ENCODE measurements at regions not wholly inside any gene's neighbourhood (a gene's known extent, or its start where the extent isn't known, plus 50 kb on each side); places are given as distances from the start of the nearest gene placed in this dataset.
"Not testable (repeated sequence)": the region's sequence is repeated elsewhere in the genome, so short reads cannot be mapped to it uniquely, and the experiment has no call there.

DNA sequence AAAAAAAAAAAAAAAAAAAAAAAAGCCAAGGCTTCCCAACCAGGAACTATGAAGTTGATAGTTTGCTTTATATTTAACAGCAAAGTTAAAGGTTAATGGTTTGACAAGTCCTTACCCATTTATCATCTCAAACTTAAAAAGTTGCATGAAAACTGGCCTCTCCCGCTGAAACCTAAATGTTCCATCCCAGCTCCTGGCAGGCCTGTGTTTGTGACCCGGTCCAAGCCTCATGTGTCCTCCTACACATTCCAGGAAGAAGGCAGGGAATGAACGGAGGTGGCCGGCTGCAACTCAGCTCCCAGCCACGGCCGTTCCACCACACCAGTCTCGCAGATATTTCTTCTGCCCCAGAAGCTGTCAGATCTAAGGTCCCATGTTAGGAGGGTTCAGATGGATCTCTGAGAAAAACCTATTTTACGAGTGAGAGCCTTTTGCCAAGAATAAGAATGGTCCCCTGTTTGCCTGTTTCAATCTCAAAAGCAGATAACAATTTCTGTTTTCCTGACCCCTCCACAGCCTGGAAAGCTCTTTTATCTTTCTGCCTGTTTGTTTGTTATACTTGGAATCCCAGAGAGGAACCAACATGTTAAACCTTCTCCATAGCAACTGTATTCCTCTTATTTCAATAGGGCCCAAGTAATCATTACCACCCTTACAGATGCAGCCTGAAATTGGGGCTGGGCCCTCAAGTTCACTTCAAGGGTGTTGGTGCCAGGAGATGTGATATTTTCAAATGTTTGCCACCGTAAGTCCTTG lies 56.5 kb downstream of the KCTD12 start:
- H3K27ac ChIP-seq (ENCODE audit: low read depth, low read length), result peak overlapping the region; percentile 26
- WGBS, 3 donors, result 35 to 54% (median 45%) methylated on average over 9 of the region's 9 CpGs

DNA sequence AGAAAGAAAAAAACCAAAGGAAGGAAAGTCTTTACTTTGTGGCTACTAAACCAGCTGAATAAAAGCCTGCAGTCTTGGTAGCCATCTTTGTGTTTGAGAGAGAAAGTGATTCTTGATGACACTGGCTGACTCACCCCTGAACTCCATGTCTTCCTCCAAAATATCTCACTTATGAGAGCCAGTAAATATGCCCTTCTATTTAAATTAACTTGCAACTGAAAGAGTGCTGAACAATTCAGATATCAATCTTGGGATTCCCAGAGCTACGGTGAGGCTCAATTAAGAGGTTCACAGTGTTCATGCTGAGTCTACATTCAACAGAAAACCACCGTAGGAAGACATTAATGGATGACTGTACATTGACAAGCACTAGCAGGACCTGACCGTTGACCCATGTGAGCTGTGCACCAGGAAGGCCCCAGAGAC lies 57.9 kb downstream of the KCTD12 start:
- no peak overlapping the region for H3K27ac ChIP-seq (ENCODE audit: low read depth, low read length)

DNA sequence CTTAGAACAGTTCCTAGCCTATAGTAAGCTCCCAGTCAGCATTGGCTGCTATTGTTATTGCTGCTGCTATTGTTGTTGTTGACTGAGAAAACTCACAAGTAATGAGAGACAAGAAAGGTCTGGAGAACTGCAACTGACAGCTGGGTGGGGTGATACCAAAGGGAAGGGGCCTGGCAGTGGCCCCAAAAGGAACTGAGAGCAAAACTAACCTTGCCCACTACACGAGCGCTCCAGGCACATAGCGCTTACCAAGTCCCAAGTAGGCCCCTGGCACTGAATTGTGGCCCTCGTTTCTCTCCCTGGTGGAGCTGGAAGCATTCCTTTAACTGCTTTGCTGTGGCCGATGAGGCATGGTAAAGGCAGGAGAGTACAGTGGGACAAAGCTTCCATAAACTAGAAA lies 59.7 kb downstream of the KCTD12 start:
- 83 to 86% (median 85%) methylated on average over 5 of the region's 5 CpGs for WGBS, 3 donors
- no peak overlapping the region for H3K27ac ChIP-seq (ENCODE audit: low read depth, low read length)

More for the DNA sequence above, 57.9 kb downstream of the KCTD12 start:
- 57 to 65% (median 57%) methylated on average over 3 of the region's 3 CpGs for WGBS, 3 donors

DNA sequence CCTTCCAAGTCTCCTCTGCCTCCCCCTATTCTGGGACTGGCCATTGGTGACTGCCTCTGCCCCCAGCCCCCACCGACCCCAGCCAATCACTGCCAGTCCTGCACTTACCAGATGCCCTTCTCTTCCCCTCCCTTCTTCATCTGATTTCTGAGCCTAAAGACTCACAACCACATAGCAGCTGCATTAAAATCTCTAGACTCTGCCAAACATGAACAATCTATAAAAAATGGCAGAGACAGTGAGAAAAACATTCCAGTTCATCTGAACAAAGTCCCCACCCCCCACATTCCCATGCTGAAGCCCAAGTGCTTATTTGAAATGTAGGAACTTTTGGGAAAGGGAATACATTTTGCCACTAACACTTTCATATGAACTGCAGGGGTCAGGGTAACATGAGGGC lies 60.8 kb downstream of the KCTD12 start:
- H3K27ac ChIP-seq (ENCODE audit: low read depth, low read length), result no peak overlapping the region
- WGBS, 3 donors, result 29 to 38% (median 31%) methylated on average over 1 of the region's 1 CpG

DNA sequence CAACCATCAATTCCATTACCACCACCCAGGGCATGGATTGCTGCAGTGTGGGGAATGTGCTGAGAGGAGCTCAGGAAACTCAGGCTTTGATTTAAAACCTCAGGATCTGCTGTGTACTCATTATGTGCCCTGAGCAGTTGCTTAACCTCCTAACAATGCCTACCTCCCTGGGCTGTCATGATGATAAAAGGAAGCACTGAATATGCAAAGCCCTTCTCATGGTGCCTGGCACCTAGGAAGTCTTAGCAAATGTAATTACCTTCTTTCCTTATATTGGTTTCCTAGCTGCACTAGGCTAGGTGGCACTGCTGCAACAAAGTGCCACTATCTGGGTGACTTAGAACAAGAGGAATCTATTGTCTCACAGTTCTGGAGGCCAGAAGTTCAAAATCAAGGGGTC lies 62.2 kb downstream of the KCTD12 start:
- H3K27ac ChIP-seq (ENCODE audit: low read depth, low read length), result no peak overlapping the region

DNA sequence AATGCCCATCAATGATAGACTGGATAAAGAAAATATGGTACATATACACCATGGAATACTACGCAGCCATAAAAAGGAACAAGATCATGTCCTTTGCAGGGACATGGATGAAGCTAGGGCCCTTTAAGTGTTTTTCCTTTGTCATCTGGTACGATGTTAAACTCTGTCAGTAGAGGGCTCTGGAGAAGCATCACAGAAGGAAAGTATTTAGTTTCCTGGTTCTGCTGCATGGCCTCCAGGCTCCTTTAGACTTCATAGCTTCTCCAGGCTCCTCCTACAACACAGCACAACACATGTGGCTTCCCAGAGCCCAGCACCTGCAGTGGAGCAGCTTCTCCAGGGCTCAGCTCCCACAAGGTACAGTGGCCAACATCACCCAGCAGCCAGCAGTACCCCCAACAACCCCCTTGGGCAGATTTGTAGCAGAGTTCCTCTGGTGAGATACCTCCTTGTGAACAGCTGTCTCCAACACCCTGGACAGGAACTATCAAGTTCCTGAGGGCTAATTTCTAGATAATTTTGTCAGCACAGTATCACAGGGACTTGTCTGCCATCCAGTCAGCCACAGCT lies 63.4 kb downstream of the KCTD12 start:
- 68 to 71% (median 68%) methylated on average over 2 of the region's 2 CpGs for WGBS, 3 donors
- no peak overlapping the region for H3K27ac ChIP-seq (ENCODE audit: low read depth, low read length)

DNA sequence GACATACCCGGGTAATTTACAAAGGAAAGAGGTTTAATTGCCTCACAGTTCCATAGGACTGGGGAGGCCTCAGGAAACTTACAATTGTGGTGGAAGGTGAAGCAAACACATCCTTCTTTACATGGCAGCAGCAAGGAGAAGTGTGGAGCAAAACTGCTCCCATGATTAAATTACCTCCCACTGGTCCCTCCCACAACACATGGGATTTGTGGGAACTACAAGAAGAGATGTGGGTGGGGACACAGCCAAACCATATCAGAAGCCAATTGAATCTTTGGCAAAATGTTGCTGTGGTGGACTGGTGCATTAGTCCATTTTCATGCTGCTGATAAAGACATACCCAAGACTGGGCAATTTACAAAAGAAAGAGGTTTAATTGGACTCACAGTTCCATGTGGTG lies 65.0 kb downstream of the KCTD12 start:
- not testable (repeated sequence) for H3K27ac ChIP-seq (ENCODE audit: low read depth, low read length)
- WGBS, 3 donors, result 21 to 60% (median 48%) methylated on average over 1 of the region's 1 CpG

DNA sequence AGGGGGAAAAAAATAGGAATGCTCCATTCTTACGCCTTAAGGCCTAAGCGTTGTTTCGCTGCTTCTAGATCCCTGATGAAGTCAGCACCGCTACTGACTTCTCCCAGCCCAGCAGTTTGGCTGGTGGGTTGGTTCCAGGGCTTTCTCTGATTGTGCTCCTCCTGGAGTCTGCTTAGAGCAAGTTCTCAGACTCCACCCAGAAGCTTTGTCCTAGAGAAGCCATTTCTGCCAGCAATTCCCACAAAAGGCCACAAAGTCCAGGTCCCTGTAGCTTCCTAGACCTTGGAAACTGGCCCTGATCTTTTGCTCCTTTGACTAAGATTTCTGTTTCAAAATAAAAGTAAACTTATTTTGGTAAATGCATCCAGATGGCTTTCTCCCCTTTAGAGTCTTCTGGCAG lies 65.4 kb downstream of the KCTD12 start:
- H3K27ac ChIP-seq (ENCODE audit: low read depth, low read length), result no peak overlapping the region
- 67 to 81% (median 70%) methylated on average over 4 of the region's 4 CpGs for WGBS, 3 donors

DNA sequence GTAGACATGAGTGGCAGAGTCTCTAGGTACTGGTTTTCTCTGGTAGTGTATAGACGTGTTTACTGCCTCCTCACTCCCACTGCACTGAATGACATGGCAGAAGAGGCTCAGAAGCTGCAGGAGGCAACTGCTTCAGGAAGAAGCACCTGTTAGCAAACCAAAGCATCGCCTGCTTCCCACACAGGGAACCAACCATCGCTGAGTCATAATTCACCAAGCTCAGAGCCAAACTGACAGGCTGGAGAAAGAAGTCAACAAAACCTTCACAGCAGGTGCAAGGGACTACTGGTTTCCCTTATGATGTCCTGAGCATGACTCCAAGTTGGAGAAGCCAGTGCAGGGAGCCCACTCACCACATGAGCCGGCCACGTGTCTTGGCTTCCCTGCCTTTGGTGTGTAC lies 69.8 kb downstream of the KCTD12 start:
- WGBS, 3 donors, result 43 to 75% (median 62%) methylated on average over 5 of the region's 5 CpGs
- no peak overlapping the region for H3K27ac ChIP-seq (ENCODE audit: low read depth, low read length)

DNA sequence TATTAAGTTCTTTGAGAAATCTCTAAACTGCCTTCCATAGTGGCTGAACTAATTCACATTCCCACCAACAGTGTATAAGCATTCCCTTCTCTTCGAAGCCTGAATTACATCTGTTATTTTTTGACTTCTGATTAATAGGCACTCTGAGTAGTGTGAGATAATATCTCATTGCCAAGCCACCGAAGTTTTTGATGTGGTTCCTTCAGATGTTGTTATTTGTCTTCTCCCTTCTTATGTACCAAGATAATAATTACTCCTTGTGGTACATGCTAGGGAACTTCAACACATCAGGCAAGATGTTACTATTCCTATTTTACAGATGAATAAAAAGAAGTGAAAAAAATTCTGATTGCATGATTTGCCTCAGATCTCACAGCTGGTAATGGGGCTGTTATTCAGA lies 70.9 kb downstream of the KCTD12 start:
- 71 to 83% (median 81%) methylated on average over 2 of the region's 2 CpGs for WGBS, 3 donors
- H3K27ac ChIP-seq (ENCODE audit: low read depth, low read length), result no peak overlapping the region

DNA sequence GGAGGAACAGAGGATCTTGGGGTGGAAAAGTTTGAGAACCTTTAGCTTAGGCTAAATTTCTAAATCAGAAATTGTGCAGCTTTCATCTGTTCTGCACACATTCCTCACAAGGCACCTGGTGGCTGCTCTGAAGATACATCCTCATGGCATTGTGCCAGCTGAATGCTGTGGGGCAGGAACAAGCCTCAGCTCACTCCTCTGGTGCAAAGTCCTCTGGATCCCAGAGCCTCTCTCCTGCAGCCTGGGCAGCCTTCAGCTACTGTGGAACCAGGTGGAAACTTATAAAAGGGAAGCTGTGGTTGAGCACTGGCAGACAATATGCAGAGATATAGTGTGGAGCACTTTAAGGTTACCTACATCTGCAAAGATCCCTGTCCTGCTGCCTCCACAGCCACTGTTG lies 72.3 kb downstream of the KCTD12 start:
- no peak overlapping the region for H3K27ac ChIP-seq (ENCODE audit: low read depth, low read length)

DNA sequence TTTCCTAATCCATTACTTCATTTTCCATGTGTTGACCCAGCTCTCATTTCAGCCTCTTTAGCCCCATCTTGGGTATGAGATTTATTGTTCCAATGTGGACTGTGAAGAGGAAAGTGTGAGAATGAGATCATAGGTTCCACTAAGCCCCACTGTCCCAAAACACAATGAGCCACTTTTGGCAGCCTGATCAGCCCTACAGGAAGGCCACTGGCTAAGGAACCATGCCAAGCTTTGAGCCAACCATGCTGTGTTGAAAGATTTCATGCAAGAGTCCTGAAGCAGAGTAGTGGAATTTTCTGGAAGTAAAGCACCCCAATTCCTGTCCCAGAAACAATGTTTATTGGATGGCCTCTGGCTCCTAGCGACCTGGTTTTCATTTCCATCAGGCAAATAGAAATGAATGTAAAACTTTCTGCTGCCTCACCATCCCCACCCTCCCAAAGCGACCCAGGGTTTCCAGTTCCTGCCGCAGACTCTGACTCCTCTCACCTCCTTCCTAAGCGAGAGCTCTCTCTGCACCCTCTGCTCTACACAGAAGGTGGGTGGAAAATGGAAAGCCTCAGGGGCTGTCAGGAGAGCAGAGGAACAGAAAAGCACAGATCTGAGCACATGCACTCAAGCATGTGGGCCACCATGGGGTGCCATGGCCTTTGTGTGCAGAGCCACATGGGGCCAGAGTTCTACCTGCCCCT lies 73.1 kb downstream of the KCTD12 start:
- 59 to 82% (median 69%) methylated on average over 4 of the region's 4 CpGs for WGBS, 3 donors

DNA sequence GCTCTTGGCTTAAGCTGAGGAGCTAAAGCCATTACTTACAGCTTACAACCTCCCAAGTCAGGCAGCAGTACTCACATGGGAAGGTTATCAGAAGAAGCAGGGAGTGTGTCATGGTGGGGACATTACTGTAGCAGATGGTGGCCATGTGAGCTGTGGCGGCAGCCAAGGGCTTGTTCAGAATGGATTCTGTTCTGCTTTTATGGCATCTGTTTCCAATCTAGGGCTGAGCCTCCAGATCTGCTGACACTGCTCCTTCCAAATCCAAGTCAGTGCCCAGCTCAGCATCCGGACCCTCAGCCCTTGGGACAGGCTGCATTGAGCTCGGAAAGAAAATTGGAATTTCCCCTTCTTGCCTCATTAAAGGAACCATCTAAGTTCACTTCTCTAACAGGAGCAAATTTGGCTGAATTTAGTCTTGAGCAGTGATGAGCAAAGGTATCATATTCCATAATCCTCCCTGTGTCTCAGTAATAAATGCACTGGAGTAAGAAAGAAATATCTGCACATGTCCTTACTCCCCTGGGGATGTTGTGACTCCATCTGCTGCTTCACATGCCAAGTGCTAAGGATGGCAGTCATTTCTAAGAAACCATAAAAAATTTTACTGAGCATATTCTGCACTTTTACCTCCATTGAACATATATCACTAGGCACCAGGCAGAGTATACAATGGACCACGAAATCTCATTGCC lies 73.9 kb downstream of the KCTD12 start:
- 58 to 70% (median 68%) methylated on average over 4 of the region's 4 CpGs for WGBS, 3 donors
- H3K27ac ChIP-seq (ENCODE audit: low read depth, low read length), result no peak overlapping the region

More for the DNA sequence above, 73.1 kb downstream of the KCTD12 start:
- no peak overlapping the region for H3K27ac ChIP-seq (ENCODE audit: low read depth, low read length)

DNA sequence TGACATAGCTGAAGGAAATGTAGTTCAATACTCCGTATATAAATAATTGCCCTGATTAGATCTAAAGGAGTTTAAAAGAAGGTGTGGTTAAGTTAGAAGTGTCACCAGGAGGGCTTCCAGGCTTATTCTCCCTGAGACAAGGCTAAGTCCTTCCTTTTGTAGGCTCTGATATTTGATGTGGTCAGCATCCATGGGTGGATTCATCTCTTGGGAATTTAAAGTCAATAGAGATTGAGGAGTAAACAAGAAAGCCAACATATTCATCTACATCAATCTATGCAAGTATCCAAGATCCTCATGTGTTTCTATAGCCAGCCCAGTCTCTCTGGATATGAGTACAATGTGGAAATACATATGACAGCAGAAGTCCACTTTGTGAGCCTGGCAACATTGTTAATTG lies 76.8 kb downstream of the KCTD12 start:
- 64 to 74% (median 70%) methylated on average over 1 of the region's 1 CpG for WGBS, 3 donors
- no peak overlapping the region for H3K27ac ChIP-seq (ENCODE audit: low read depth, low read length)

DNA sequence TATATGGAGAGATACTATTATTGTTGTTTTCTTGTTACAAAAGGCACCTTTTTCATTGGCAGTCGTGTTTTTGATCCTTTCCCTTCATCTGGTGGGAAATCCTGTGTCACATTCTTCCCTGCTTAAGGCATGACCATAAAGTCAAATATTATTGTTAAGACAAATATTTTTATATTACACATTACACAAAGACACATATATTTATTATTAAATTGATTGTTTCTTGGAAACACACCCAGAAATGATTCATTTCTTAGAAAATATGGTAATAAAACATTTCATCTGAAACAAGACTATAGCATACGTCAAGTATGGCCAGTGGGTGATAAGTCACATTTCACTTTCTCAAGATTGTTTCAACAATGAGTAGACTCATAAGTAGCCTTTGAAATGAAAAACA lies 77.3 kb downstream of the KCTD12 start:
- H3K27ac ChIP-seq (ENCODE audit: low read depth, low read length), result no peak overlapping the region
- 54 to 71% (median 66%) methylated on average over 2 of the region's 2 CpGs for WGBS, 3 donors

DNA sequence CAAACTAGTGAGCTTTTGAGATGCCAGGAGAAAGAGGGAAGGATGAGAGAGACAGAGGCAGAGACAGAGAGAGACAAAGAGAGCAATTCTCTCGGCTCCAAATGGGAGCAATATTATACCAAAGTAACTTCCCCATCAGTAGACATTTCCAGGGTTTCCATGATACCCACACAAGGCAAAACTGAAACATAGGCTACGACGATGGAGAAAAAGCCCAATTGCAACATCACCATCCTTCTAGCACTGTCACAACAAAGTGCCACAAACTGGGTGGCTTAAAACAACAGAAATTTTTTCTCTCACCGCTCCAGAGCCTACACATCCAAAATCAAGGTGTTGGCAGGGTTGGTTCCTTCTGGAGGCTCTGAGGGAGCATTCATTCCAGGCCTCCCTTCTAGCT lies 81.4 kb downstream of the KCTD12 start:
- 75 to 88% (median 86%) methylated on average over 4 of the region's 4 CpGs for WGBS, 3 donors
- no peak overlapping the region for H3K27ac ChIP-seq (ENCODE audit: low read depth, low read length)

DNA sequence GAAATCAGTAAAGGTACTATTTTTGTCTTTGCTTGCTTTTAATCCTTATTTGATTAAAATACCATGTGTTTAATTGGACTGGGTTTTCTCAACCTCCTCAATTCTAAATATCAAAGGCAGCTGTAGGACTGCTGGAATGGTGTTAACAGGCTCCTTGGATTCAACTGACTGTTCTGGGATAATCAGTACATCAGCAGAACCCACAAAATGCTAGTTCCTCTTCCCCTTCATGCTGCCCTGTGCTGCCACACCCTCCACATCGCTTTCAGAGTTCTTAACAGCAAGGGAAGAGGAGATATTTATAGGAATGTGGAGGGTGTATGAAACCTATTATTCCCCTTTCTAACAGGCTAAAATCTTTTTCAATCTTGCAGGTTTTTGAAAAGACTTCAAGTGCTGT lies 82.4 kb downstream of the KCTD12 start:
- H3K27ac ChIP-seq (ENCODE audit: low read depth, low read length), result no peak overlapping the region
- 54 to 81% (median 71%) methylated on average over 1 of the region's 1 CpG for WGBS, 3 donors

DNA sequence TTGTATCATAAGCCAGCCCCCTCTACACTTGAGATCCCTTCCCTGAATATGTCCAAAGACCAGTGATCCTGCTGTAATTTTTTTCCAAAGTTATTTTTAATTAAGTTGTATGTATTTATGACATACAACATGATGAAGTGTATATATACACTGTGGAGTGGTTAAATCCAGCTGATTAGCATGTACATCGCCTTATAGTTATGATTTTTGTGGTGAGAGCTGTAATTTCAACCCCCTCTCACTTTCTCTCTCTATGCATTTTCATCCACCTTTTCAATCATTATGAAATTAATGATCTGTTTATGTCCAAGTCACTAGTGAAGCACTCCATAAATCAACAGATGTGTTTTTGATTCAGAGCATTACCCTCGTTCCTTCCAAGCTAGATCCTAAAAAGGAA lies 85.3 kb downstream of the KCTD12 start:
- WGBS, 3 donors, result 81 to 87% (median 85%) methylated on average over 2 of the region's 2 CpGs
- no peak overlapping the region for H3K27ac ChIP-seq (ENCODE audit: low read depth, low read length)

DNA sequence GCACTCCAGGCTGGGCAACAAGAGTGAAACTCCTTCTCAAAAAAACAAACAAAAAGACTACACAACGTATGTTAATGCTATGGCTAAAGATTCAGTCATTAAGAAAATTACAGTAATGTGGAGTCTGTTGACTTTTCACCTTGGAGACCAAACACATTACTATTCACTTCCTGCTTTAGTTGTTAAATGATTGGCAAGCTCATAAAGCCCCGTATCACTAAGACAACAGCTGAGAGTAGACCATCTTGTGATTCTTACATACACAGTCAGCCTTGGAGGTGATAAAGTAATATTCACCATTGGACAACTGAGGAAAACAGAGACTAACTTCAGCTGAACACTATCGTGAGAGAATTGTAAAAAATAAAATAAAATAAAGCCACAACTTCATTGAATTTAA lies 86.5 kb downstream of the KCTD12 start:
- WGBS, 3 donors, result 43 to 53% (median 52%) methylated on average over 3 of the region's 3 CpGs
- H3K27ac ChIP-seq (ENCODE audit: low read depth, low read length), result no peak overlapping the region

Data from adipose tissue (tissue), 3 donors.